Gastrocnemius medialis (tissue), 4 donors: ENCODE measurements at regions not wholly inside any gene's neighbourhood (a gene's known extent, or its start where the extent isn't known, plus 50 kb on each side); places are given as distances from the start of the nearest gene placed in this dataset.

ENCODE experiments used
- ATAC-seq, 2 donors: fragments of 150-250 bp; one replicate each; pipeline ENCODE4 v1.9.1; 2016
- DNase-seq, 2 donors: peaks; one replicate each; pipeline ENCODE4 v3.0.0-alpha.2; 2019
- H3K27ac ChIP-seq, 4 donors: fragments of 200-600 bp; sonication (generic); 1 replicate in 1 of 4; 2 replicates in 3 of 4; pipeline ENCODE4 v1.5.1; 2016 to 2018; ENCODE audit warnings: mild to moderate bottlenecking in 2 of 4, moderate library complexity in 1 of 4
- H3K27me3 ChIP-seq, 3 donors: fragments of 200-600 bp; sonication (generic) in 2 of 3; 1 replicate in 1 of 3; 2 replicates in 2 of 3; pipeline versions ENCODE4 v1.5.1 to v1.6.0; 2016 to 2019; ENCODE audit warnings: mild to moderate bottlenecking in 1 of 3, moderate library complexity in 1 of 3
- H3K36me3 ChIP-seq, 2 donors: fragments of 200-600 bp; sonication (generic) in 1 of 2; one replicate each; pipeline ENCODE4 v1.5.1; 2017 to 2018
- H3K4me1 ChIP-seq, 2 donors: fragments of 200-600 bp; sonication (generic) in 1 of 2; one replicate each; pipeline ENCODE4 v1.5.1; 2016 to 2017; ENCODE audit warnings: mild to moderate bottlenecking in 2 of 2
- H3K4me3 ChIP-seq, 4 donors: fragments of 200-600 bp; sonication (generic) in 3 of 4; 1 replicate in 1 of 4; 2 replicates in 3 of 4; pipeline ENCODE4 v1.5.1; 2016 to 2019; ENCODE audit warnings: mild to moderate bottlenecking in 2 of 4
- H3K9me3 ChIP-seq, 3 donors: fragments of 200-600 bp; sonication (generic) in 2 of 3; 1 replicate in 1 of 3; 2 replicates in 2 of 3; pipeline ENCODE4 v1.5.1; 2016 to 2019
- CTCF ChIP-seq, 5 experiments: fragments of 450-650 bp in 3 of 5; fragments of 200-600 bp in 2 of 5; sonication (generic) in 2 of 5; IDR thresholded peaks in 4 of 5; conservative IDR thresholded peaks in 1 of 5; 1 replicate in 4 of 5; 2 replicates in 1 of 5; pipeline ENCODE4 v1.5.1; 2016 to 2019; ENCODE audit warnings: antibody characterized with exemption in 5 of 5, mild to moderate bottlenecking in 3 of 5, moderate library complexity in 3 of 5
- POLR2A ChIP-seq, 2 donors: fragments of 450-650 bp; IDR thresholded peaks; one replicate each; pipeline ENCODE4 v1.6.1; 2017; ENCODE audit warnings: antibody characterized with exemption in 2 of 2, mild to moderate bottlenecking in 2 of 2, moderate library complexity in 2 of 2
- in situ Hi-C, 4 donors: fragments of 200-750 bp; cut with MboI; loops; one replicate each; pipeline versions ENCODE4 v1.15.0 to v1.8.0; 2017; ENCODE audit warnings: low sequenced_read_pairs in 4 of 4
- intact Hi-C: fragments of 100-400 bp; cut with DNase I; formaldehyde crosslinking; loops from one replicate; pipeline ENCODE4 v1.15.1; 2023; ENCODE audit warnings: low total_unique reads

DNA sequence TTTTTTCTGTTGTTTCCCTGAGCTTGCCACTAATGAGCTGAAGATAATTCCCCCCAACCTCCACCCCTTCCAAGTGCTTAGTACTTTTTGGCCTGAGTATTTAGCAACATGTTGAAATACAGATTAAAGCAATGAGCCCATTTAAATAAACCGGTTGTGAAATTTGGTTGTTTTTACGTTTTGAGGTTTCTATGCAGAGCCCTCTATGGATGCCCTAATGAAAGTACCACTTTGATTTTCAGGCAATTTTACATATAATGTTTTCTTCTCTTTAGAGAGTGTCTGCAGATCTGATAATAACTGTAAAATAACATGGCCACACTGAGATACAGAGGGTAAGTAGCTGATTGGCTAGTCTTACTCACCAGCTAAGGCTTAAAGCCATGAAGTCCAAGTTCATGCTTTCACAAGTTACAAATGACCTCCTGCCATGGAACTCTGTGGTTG lies 139.4 kb upstream of the SLC7A14 start:
- intact Hi-C loops (no loop called here), in situ Hi-C loops (no loop called here)
- H3K4me1 ChIP-seq, result no peaks in the 10 kb centered on the region
- no peaks in the 10 kb centered on the region for H3K9me3 ChIP-seq
- no peak for DNase-seq
- no peaks in the 10 kb centered on the region for H3K36me3 ChIP-seq
- H3K27ac ChIP-seq, result peak overlapping the region in 1 of 4 donors; percentile 23
- TF ChIP-seq CTCF (IDR thresholded peaks at IDR 0.05 in 4 of 5, conservative IDR thresholded peaks at IDR 0.05 in 1 of 5), result no peak
- TF ChIP-seq POLR2A (IDR thresholded peaks at IDR 0.05), result no peak
- H3K27me3 ChIP-seq, result no peaks in the 10 kb centered on the region
- no peak overlapping the region for H3K4me3 ChIP-seq
- ATAC-seq, result no peak

DNA sequence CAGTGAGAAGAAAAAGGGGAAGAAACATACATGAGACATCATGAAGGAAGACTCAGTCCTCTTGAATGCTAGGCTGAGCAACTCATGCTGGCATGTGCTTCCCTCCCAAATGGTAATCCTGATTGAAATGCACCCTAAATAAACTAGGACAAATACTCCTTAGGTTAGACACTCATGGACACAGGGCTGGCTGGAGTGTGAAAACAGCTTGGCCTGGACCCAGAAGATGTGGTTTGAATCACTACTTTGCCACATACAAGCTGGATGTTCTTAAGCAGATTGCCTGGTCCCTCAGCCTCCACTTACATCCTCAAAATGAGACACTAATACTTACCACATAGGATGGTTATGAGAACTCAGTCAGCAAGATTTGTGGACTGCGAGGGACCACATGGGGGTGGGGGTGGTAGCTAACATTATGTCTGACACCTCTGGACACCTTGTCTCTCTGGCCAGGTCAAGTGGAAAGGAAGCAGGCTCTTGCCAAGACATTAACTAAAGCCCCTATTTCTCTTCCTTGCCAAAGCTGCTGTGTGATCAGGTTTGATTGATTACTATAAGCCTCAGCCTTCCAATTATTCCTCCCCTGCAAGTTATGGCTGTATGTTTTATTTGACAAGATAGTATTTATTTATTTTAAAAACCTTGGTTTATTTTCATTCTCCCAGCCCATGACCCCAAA lies 138.9 kb upstream of the SLC7A14 start:
- intact Hi-C loops (no loop called here), in situ Hi-C loops (no loop called here)
- ATAC-seq (no peak), DNase-seq (peak in 1 of 2 donors; percentile 30)
- Histone ChIP-seq H3K4me1 (no peaks in the 10 kb centered on the region), H3K36me3 (no peaks in the 10 kb centered on the region), H3K4me3 (no peak overlapping the region), H3K27me3 (no peaks in the 10 kb centered on the region), H3K9me3 (no peaks in the 10 kb centered on the region), H3K27ac (peak overlapping the region in 1 of 4 donors; percentile 23)
- no peak for TF ChIP-seq CTCF (IDR thresholded peaks at IDR 0.05 in 4 of 5, conservative IDR thresholded peaks at IDR 0.05 in 1 of 5)

DNA sequence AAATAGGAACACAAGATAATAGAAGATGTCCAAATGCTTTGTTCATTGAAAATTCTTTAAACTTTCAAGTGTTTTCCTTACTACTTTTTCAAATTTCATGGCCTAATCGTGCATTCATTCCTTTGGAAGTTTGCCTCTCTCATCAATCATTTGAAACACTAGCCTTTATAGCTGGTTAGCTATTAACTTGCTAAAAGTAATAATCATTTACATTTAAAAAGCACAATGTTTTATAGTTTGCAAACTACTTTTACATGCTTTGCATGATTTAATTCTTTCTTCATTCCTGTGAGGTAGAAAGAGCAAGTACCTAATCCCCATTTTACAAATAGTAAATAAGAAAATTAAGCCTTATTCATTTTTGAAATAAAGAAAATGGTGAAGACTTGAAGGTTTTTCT lies 137.4 kb upstream of the SLC7A14 start:
- Histone ChIP-seq H3K4me3 (no peak overlapping the region), H3K27me3 (peaks cover 0 to 2% (median 0%) of the 10 kb centered on the region in 3 donors), H3K27ac (no peak overlapping the region), H3K9me3 (no peaks in the 10 kb centered on the region), H3K36me3 (no peaks in the 10 kb centered on the region), H3K4me1 (no peaks in the 10 kb centered on the region)
- ATAC-seq, result no peak
- no peak for TF ChIP-seq CTCF (IDR thresholded peaks at IDR 0.05 in 4 of 5, conservative IDR thresholded peaks at IDR 0.05 in 1 of 5)
- TF ChIP-seq POLR2A (IDR thresholded peaks at IDR 0.05), result no peak
- intact Hi-C loops, result no loop called here
- in situ Hi-C loops, result no loop called here
- DNase-seq, result no peak

DNA sequence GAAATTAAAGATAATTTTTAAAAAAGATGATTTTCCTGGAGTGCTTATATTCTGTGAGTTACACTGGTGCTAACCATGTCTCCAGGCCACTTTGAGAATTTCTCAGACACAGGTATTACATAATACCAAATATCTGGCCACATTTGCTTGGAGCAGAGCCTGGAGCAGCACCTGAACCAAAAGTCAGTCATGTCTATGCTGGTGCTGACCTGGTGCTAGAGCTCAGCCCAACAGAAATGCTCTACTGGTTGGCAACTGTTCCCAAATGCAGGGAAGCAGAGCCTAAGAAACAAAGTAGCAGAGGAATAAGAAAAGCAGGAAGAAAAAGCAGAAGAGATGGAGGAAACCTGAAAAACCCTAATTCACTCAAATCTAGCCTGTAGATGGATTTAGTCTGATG lies 135.7 kb upstream of the SLC7A14 start:
- in situ Hi-C loops, result no loop called here

More for the DNA sequence above, 135.7 kb upstream of the SLC7A14 start:
- no peak overlapping the region for H3K27ac ChIP-seq
- DNase-seq (no peak), ATAC-seq (no peak)
- H3K27me3 ChIP-seq, result peaks cover 0 to 2% (median 0%) of the 10 kb centered on the region in 3 donors
- no peaks in the 10 kb centered on the region for H3K4me1 ChIP-seq
- H3K36me3 ChIP-seq, result no peaks in the 10 kb centered on the region
- intact Hi-C loops, result no loop called here
- no peaks in the 10 kb centered on the region for H3K9me3 ChIP-seq
- TF ChIP-seq CTCF (IDR thresholded peaks at IDR 0.05 in 4 of 5, conservative IDR thresholded peaks at IDR 0.05 in 1 of 5) (no peak), POLR2A (IDR thresholded peaks at IDR 0.05) (no peak)
- H3K4me3 ChIP-seq, result no peak overlapping the region
